ENCODE measurements at regions not wholly inside any gene's neighbourhood (a gene's known extent, or its start where the extent isn't known, plus 50 kb on each side); places are given as distances from the start of the nearest gene placed in this dataset.

DNA sequence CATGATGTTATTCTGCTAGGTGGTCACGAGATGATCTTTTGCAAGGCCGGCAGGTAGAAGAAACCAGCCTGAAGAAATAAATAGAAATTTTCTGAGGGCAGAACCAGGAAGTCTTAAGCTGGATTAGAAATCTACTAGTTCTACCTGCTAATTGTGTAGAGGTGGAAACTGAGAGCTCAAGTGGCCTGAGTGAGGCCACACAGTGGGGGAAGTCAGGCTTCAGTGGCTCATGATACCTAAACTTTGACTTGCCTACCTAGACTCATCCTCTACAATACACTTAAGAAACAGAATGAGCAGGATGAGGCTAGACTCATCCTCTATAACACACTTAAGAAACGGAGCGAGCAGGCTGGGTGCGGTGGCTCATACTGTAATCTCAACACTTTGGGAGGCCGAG, 134.9 kb upstream of the NDUFV2 start:
- Histone ChIP-seq H3K27me3 (no peaks in the 10 kb centered on the region), H3K9me3 (no peaks in the 10 kb centered on the region), H3K4me1 (no peaks in the 10 kb centered on the region), H3K36me3 (no peaks in the 10 kb centered on the region), H3K4me3 (no peak overlapping the region), H3K27ac (no peak overlapping the region)
- no peak for TF ChIP-seq CTCF (IDR thresholded peaks at IDR 0.05)
- DNase-seq (ENCODE audit: low spot score), result no peak

DNA sequence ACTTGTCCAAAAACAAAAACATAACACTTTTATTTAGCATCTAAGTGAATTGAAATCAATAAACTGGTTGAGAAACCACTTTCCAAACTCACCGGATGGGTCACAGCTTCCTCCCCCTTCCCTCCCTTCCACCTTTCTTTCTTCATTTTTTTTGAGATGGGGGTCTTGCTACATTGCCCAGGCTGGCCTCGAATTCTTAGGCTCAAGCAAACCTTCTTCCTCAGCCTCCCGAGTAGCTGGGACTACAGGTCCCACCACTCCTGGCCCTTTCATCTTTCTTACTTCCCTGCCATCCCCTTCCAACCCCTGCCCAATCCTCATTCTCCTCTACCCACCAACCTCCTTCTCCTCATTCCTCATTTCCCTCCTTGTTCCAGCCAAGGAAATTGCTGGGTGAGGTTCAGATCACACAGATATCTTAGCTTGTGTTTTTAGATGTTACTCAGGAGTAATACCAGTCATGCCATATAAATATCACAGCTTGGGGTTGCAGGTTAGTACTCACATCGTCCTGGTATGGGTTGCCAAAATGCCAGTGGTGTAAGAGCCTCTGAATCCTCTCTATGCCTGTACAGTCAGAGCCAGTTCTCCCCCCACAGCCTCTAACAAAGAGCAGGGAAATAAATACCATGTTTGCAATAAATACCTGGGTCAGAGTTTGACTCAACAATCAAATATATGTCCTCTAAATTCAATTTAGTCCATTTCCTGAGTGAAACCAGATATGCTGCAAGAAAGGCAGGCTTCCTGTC, 132.7 kb upstream of the NDUFV2 start:
- TF ChIP-seq CTCF (IDR thresholded peaks at IDR 0.05), result no peak
- Histone ChIP-seq H3K27me3 (no peaks in the 10 kb centered on the region), H3K27ac (no peak overlapping the region), H3K9me3 (peaks cover 0 to 6% of the 10 kb centered on the region in 2 donors), H3K4me1 (no peaks in the 10 kb centered on the region), H3K4me3 (no peak overlapping the region), H3K36me3 (no peaks in the 10 kb centered on the region)
- DNase-seq (ENCODE audit: low spot score), result no peak

DNA sequence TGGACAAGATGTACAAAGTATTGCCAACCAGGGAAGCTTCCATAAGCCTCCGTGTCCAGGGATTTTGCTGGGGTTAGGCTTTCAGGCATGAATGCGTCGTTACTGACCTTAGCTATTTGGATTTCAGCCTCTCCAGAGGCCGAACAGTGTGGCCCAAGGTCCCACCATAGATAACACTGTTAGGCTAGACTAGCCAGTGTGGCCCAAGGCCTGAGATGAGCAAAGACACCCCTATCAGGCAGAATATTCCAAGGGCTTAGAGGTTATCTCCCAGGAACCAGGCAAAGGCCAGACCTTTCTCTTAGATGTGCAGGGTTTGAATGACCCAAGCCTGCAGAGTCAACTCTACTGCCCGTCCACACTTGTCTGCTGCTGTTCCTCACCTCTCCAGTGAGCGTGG, 131.7 kb upstream of the NDUFV2 start:
- DNase-seq (ENCODE audit: low spot score), result no peak
- Histone ChIP-seq H3K36me3 (no peaks in the 10 kb centered on the region), H3K27me3 (no peaks in the 10 kb centered on the region), H3K4me3 (no peak overlapping the region), H3K9me3 (peaks cover 0 to 6% of the 10 kb centered on the region in 2 donors), H3K27ac (no peak overlapping the region), H3K4me1 (no peaks in the 10 kb centered on the region)
- no peak for TF ChIP-seq CTCF (IDR thresholded peaks at IDR 0.05)

GRCh38 chr18:8972116-8972515, 130.4 kb upstream of the NDUFV2 start:
- Histone ChIP-seq H3K27ac (no peak overlapping the region), H3K4me3 (no peak overlapping the region), H3K27me3 (no peaks in the 10 kb centered on the region), H3K4me1 (no peaks in the 10 kb centered on the region), H3K9me3 (peaks cover 0 to 6% of the 10 kb centered on the region in 2 donors), H3K36me3 (no peaks in the 10 kb centered on the region)
- no peak for DNase-seq (ENCODE audit: low spot score)
- no peak for TF ChIP-seq CTCF (IDR thresholded peaks at IDR 0.05)

- no peak for TF ChIP-seq CTCF (IDR thresholded peaks at IDR 0.05)
- Histone ChIP-seq H3K4me3 (no peak overlapping the region), H3K27ac (no peak overlapping the region), H3K36me3 (no peaks in the 10 kb centered on the region), H3K27me3 (no peaks in the 10 kb centered on the region), H3K9me3 (peaks cover 0 to 6% of the 10 kb centered on the region in 2 donors), H3K4me1 (no peaks in the 10 kb centered on the region)
- no peak for DNase-seq (ENCODE audit: low spot score)
Measured at GRCh38 chr18:8974279-8974678, 128.2 kb upstream of the NDUFV2 start.

GRCh38 chr18:8974696-8975095, 127.8 kb upstream of the NDUFV2 start:
- no peak overlapping the region for H3K4me3 ChIP-seq
- no peak overlapping the region for H3K27ac ChIP-seq
- no peak for DNase-seq (ENCODE audit: low spot score)
- no peaks in the 10 kb centered on the region for H3K27me3 ChIP-seq
- H3K4me1 ChIP-seq, result no peaks in the 10 kb centered on the region
- H3K9me3 ChIP-seq, result peaks cover 0 to 6% of the 10 kb centered on the region in 2 donors
- no peak for TF ChIP-seq CTCF (IDR thresholded peaks at IDR 0.05)
- H3K36me3 ChIP-seq, result no peaks in the 10 kb centered on the region
